ENCODE measurements at regions not wholly inside any gene's neighbourhood (a gene's known extent, or its start where the extent isn't known, plus 50 kb on each side); places are given as distances from the start of the nearest gene placed in this dataset.

GRCh38 chr15:70545526-70545925 lies 217.8 kb downstream of the UACA start (continued):
- TF ChIP-seq SIRT6 (IDR thresholded peaks at IDR 0.05; ENCODE audit: low read length) (no peak), YY1 (IDR thresholded peaks at IDR 0.05; ENCODE audit: low read depth, low read length) (no peak), SP2 (IDR thresholded peaks at IDR 0.05; ENCODE audit: low read length) (no peak), RBBP5 (IDR thresholded peaks at IDR 0.05; ENCODE audit: borderline replicate concordance, low read depth, low read length) (no peak), KDM4A (IDR thresholded peaks at IDR 0.05; ENCODE audit: low read depth, low read length, severe bottlenecking) (no peak)

Data from H1 (cell line).